ENCODE measurements at regions not wholly inside any gene's neighbourhood (a gene's known extent, or its start where the extent isn't known, plus 50 kb on each side); places are given as distances from the start of the nearest gene placed in this dataset.

DNA sequence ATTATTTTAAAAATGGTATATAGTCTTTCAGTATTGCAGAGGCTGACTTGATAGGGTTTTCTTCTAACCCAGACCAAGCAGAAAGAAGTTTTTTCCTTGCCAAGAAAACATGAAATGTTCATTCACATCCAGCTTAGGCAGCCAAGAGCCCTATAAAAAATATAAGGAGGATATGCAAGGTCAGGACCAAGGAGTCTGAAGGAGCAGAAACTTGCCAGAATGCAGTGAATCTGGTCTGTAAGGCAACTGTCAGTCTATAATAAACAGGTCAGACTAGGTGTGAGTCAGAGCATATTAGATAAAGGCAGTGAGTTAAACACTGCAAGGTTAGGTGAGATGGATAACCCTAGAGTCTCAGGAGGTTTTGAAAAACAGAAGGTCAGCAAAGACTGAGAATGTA lies 645.5 kb downstream of the C12orf50 start:
- no peak overlapping the region for H3K4me3 ChIP-seq (replicated peaks in 1 of 2; ENCODE audit: low read depth in 2 of 2, low read length in 2 of 2)
- DNase-seq (ENCODE audit: low read depth in 2 of 2), result peak in 1 of 2 donors; percentile 55
- TF ChIP-seq, protein P1, sequence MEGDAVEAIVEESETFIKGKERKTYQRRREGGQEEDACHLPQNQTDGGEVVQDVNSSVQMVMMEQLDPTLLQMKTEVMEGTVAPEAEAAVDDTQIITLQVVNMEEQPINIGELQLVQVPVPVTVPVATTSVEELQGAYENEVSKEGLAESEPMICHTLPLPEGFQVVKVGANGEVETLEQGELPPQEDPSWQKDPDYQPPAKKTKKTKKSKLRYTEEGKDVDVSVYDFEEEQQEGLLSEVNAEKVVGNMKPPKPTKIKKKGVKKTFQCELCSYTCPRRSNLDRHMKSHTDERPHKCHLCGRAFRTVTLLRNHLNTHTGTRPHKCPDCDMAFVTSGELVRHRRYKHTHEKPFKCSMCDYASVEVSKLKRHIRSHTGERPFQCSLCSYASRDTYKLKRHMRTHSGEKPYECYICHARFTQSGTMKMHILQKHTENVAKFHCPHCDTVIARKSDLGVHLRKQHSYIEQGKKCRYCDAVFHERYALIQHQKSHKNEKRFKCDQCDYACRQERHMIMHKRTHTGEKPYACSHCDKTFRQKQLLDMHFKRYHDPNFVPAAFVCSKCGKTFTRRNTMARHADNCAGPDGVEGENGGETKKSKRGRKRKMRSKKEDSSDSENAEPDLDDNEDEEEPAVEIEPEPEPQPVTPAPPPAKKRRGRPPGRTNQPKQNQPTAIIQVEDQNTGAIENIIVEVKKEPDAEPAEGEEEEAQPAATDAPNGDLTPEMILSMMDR (IDR thresholded peaks at IDR 0.05; ENCODE audit: low read depth, low read length), result no peak

DNA sequence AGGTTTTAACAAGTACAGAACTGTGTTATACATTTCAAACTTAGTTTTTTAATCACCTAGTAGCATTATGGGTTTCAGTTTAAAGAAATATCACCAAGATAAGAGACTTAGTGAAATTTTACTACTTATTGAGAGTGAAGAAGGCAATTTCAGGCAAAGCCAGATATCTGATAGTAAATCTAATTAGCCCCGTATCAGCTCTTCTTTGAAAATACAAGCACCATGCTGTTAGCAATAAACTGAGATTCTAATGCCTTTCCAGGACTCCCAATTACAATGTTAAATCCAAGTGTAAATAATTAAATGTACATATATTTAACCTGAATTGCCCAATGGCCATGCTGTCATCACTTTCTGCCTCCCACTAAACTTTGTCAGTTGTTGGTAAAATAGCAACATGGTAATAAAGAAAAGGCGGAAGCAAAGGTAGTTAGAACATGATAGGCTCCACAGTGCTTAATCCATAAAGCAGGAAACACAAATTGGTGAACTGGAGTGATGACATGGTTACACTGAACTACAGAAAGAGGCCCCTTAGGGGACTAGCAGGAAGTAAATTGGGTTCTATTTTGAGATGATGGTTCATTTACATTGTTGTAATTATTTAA lies 646.1 kb downstream of the C12orf50 start:
- TF ChIP-seq, protein P1 (IDR thresholded peaks at IDR 0.05; ENCODE audit: low read depth, low read length), result no peak
- DNase-seq (ENCODE audit: low read depth in 2 of 2), result peak in 1 of 2 donors; percentile 4
- H3K4me3 ChIP-seq (replicated peaks in 1 of 2; ENCODE audit: low read depth in 2 of 2, low read length in 2 of 2), result no peak overlapping the region

DNA sequence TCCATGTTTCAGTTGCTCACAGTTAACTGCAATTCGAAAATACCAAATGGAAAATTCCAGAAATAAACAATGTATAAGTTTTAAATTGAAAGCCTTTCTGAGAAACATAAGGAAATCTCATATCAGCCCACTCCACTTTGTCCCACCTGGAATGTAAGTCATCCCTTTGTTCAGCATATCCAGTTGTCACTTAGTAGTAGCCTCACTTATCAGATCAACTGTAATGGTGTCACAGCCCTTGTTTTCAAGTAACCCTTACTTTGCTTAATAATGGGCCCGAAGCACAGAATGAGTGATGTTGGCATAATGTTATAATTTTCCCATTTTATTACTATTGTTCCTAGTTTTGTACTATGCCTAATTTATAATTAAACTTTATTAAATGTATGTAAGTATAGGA lies 646.8 kb downstream of the C12orf50 start:
- TF ChIP-seq, protein P1 (IDR thresholded peaks at IDR 0.05; ENCODE audit: low read depth, low read length), result no peak
- DNase-seq (ENCODE audit: low read depth in 2 of 2), result no peak
- H3K4me3 ChIP-seq (replicated peaks in 1 of 2; ENCODE audit: low read depth in 2 of 2, low read length in 2 of 2), result no peak overlapping the region

DNA sequence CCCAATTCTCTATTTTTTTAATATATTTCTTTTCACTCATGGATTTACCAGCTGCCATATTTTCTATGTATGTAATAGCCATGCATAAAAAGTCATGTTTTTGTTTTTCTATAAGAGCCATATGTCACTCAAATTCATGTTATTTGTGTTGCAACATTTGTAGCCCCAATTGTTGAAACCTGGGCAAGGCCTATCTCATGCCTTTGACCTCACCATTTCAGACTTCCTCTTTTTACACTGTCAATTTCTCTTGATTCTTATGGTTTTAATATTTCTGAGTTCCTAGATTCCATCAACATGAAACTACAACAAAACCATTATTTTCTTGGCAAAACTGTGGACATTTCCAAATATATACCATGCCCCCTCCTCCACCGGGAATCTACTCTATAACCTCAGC lies 647.5 kb downstream of the C12orf50 start:
- no peak overlapping the region for H3K4me3 ChIP-seq (replicated peaks in 1 of 2; ENCODE audit: low read depth in 2 of 2, low read length in 2 of 2)
- no peak for DNase-seq (ENCODE audit: low read depth in 2 of 2)
- TF ChIP-seq, protein P1 (IDR thresholded peaks at IDR 0.05; ENCODE audit: low read depth, low read length), result no peak

DNA sequence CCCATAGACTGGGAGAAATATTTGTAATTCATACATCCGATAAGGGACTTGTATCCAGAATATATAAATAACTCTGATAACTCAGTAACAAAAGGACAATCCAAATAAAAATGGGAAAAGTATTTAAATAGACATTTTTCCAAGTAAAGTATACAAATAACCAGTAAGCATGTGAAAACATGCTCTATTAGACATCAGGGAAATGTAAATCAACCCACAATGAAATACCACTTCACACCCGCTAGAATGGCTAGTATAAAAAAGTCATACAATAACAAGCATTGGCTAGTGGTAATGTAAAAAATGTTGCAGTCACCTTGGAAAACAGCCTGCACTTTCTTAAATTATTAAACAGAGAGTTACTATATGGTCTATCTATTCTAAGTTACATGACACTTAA lies 650.7 kb downstream of the C12orf50 start:
- no peak for DNase-seq (ENCODE audit: low read depth in 2 of 2)
- TF ChIP-seq, protein P1 (IDR thresholded peaks at IDR 0.05; ENCODE audit: low read depth, low read length), result no peak
- H3K4me3 ChIP-seq (replicated peaks in 1 of 2; ENCODE audit: low read depth in 2 of 2, low read length in 2 of 2), result no peak overlapping the region

DNA sequence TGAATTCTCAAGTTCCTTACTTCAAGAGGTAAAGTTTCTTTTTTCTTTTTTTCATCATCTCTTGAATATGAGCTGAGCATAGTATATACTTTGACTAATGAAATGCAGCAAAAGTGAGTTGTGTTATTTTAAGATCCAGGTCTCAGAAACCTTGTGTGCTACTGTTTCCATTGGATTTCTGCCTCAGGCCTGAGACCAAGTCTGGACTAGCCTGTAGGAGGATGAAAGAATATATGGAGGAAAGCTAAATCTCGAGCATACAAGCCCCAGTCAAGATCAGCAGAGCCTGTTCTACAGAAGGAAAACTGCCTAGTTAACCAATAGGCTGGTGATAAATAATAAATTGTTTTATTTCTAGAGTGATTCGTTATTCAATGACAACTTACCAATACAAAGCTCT lies 652.5 kb downstream of the C12orf50 start:
- TF ChIP-seq, protein P1 (IDR thresholded peaks at IDR 0.05; ENCODE audit: low read depth, low read length), result no peak
- DNase-seq (ENCODE audit: low read depth in 2 of 2), result no peak
- H3K4me3 ChIP-seq (replicated peaks in 1 of 2; ENCODE audit: low read depth in 2 of 2, low read length in 2 of 2), result no peak overlapping the region

DNA sequence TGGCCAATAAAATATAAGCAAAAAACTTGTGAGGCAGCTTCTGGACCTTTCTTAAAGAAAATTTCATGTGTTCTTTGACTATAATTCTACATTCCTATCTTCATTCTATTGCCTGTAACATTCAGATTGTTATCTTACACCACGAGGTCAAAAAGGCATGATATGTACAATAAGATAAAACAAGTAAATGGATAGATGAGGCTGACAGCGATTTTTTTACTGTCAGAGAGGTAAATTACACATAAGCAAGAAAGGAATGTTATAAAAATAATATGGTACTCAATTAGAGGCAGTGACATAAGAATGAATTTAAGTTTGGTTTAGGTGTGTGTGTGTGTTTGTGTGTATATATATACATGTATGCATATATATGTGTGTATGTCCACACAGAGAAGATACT lies 660.0 kb downstream of the C12orf50 start:
- TF ChIP-seq, protein P1 (IDR thresholded peaks at IDR 0.05; ENCODE audit: low read depth, low read length), result no peak
- DNase-seq (ENCODE audit: low read depth in 2 of 2), result no peak
- H3K4me3 ChIP-seq (replicated peaks in 1 of 2; ENCODE audit: low read depth in 2 of 2, low read length in 2 of 2), result no peak overlapping the region
